Spleen (tissue), 11 donors: ENCODE measurements at regions not wholly inside any gene's neighbourhood (a gene's known extent, or its start where the extent isn't known, plus 50 kb on each side); places are given as distances from the start of the nearest gene placed in this dataset.

ENCODE experiments used
- DNase-seq: peaks from one replicate; pipeline ENCODE4 v3.0.0-alpha.2; 2020
- H3K27ac ChIP-seq, 8 donors: fragments of 200-600 bp; sonication (generic) in 7 of 8; 1 replicate in 4 of 8; 2 replicates in 4 of 8; pipeline versions ENCODE4 v1.5.0 to v1.8.0; 2016 to 2021; ENCODE audit warnings: inconsistent platforms in 4 of 8, mild to moderate bottlenecking in 4 of 8, moderate library complexity in 1 of 8
- H3K27me3 ChIP-seq, 7 donors: fragments of 200-600 bp; sonication (generic) in 6 of 7; replicated peaks in 1 of 7; 1 replicate in 4 of 7; 2 replicates in 3 of 7; pipeline versions ENCODE4 v1.5.0 to v1.8.0; 2016 to 2021; ENCODE audit warnings: inconsistent platforms in 3 of 7, mild to moderate bottlenecking in 1 of 7
- H3K36me3 ChIP-seq, 6 donors: fragments of 200-600 bp; sonication (generic) in 5 of 6; 1 replicate in 4 of 6; 2 replicates in 2 of 6; pipeline versions ENCODE4 v1.5.0 to v1.8.0; 2016 to 2021; ENCODE audit warnings: inconsistent platforms in 2 of 6
- H3K4me1 ChIP-seq, 6 donors: fragments of 200-600 bp; sonication (generic) in 5 of 6; 1 replicate in 3 of 6; 2 replicates in 3 of 6; pipeline versions ENCODE4 v1.5.0 to v1.8.0; 2016 to 2021; ENCODE audit warnings: inconsistent platforms in 3 of 6
- H3K4me3 ChIP-seq, 8 donors: fragments of 200-600 bp; sonication (generic) in 7 of 8; 1 replicate in 4 of 8; 2 replicates in 4 of 8; pipeline versions ENCODE4 v1.5.0 to v1.8.0; 2016 to 2021; ENCODE audit warnings: inconsistent platforms in 4 of 8, mild to moderate bottlenecking in 4 of 8, moderate library complexity in 2 of 8
- H3K9me3 ChIP-seq, 8 donors: fragments of 200-600 bp; sonication (generic) in 7 of 8; 1 replicate in 4 of 8; 2 replicates in 4 of 8; pipeline versions ENCODE4 v1.5.0 to v1.8.0; 2016 to 2021; ENCODE audit warnings: inconsistent platforms in 4 of 8
- POLR2A ChIP-seq, 3 donors: fragments of 450-650 bp; IDR thresholded peaks; one replicate each; pipeline ENCODE4 v1.5.1; 2017; ENCODE audit warnings: antibody characterized with exemption in 3 of 3, mild to moderate bottlenecking in 1 of 3
- POLR2AphosphoS5 ChIP-seq, 3 donors: sonication (generic); formaldehyde crosslinking; IDR thresholded peaks; one replicate each; pipeline ENCODE4 v1.5.1; 2017; ENCODE audit warnings: antibody characterized with exemption in 3 of 3
- WGBS, 5 donors: extraction: QIAGEN DNeasy Blood & Tissue Kit in 3 of 5; methylation state at CpG; one replicate each; pipeline versions ENCODE4 v1.1.5 to v1.1.7; 2013 to 2018; 5-methylcytosine and 5-hydroxymethylcytosine counted together
- intact Hi-C: fragments of 100-400 bp; cut with DNase I; formaldehyde crosslinking; loops from one replicate; pipeline ENCODE4 v1.15.0; 2023; ENCODE audit warnings: low total_unique reads
- TF ChIP-seq, protein P1 (sequence below), 11 experiments: fragments of 200-600 bp in 7 of 11; fragments of 450-650 bp in 4 of 11; sonication (generic) in 4 of 11; IDR thresholded peaks in 8 of 11; conservative IDR thresholded peaks in 3 of 11; 1 replicate in 7 of 11; 2 replicates in 4 of 11; pipeline versions ENCODE4 v1.4.0 to v1.8.0; 2016 to 2021; ENCODE audit warnings: antibody characterized with exemption in 11 of 11, inconsistent platforms in 4 of 11, mild to moderate bottlenecking in 1 of 11
- donor health status: healthy with polysubstance abuse.
- donor health status: DM: no; HTN: no; CAD: no; lungs with moderate emphysema.
- donor health status: DM: no; HTN: no; CAD: no.
- donor health status: Bipolar disorder and iron deficiency.
- donor health status: healthy.
- donor health status: DM: no; HTN: no; CAD: no.
- donor health status: DM: yes; HTN: yes; CAD: no.

- Histone ChIP-seq H3K4me1 (no peaks in the 10 kb centered on the region), H3K36me3 (no peaks in the 10 kb centered on the region), H3K27ac (no peak overlapping the region), H3K9me3 (peaks cover 0 to 9% (median 0%) of the 10 kb centered on the region in 8 donors), H3K27me3 (no peaks in the 10 kb centered on the region), H3K4me3 (no peak overlapping the region)
- intact Hi-C loops, result no loop called here
- DNase-seq, result no peak
- TF ChIP-seq POLR2AphosphoS5 (IDR thresholded peaks at IDR 0.05), result no peak
- TF ChIP-seq, protein P1, sequence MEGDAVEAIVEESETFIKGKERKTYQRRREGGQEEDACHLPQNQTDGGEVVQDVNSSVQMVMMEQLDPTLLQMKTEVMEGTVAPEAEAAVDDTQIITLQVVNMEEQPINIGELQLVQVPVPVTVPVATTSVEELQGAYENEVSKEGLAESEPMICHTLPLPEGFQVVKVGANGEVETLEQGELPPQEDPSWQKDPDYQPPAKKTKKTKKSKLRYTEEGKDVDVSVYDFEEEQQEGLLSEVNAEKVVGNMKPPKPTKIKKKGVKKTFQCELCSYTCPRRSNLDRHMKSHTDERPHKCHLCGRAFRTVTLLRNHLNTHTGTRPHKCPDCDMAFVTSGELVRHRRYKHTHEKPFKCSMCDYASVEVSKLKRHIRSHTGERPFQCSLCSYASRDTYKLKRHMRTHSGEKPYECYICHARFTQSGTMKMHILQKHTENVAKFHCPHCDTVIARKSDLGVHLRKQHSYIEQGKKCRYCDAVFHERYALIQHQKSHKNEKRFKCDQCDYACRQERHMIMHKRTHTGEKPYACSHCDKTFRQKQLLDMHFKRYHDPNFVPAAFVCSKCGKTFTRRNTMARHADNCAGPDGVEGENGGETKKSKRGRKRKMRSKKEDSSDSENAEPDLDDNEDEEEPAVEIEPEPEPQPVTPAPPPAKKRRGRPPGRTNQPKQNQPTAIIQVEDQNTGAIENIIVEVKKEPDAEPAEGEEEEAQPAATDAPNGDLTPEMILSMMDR (IDR thresholded peaks at IDR 0.05 in 8 of 11, conservative IDR thresholded peaks at IDR 0.05 in 3 of 11), result no peak
- 82 to 91% (median 87%) methylated on average over 2 of the region's 2 CpGs for WGBS, 5 donors
Observed at GRCh38 chr14:98835825-98836100, 436.2 kb downstream of the BCL11B start.

DNA sequence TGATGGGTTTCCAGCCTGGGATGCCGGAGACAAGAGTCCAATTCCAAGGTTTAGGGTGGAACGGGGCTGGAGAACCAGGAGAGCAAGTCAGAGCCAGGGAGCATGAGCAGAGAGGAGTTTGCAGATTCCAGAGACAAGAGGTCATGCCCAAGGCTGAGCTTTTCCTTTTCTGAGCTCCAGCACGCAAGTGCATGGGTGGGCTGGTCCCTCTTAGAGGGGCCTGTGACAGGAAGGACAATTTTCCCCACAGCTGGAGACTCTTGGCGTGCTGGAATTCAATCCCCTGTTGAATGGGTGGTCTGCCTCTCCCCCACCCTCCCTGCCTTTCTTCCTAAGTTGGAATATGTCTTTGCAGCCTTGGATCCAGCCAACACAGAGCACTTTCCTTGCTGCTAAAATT, 431.9 kb downstream of the BCL11B start:
- H3K9me3 ChIP-seq, result peaks cover 0 to 9% (median 0%) of the 10 kb centered on the region in 8 donors
- H3K27me3 ChIP-seq, result no peaks in the 10 kb centered on the region
- TF ChIP-seq POLR2A (IDR thresholded peaks at IDR 0.05), result no peak
- TF ChIP-seq, protein P1 (IDR thresholded peaks at IDR 0.05 in 8 of 11, conservative IDR thresholded peaks at IDR 0.05 in 3 of 11), result no peak
- no peak for TF ChIP-seq POLR2AphosphoS5 (IDR thresholded peaks at IDR 0.05)
- no peak for DNase-seq
- H3K4me1 ChIP-seq, result no peaks in the 10 kb centered on the region
- 40 to 69% (median 61%) methylated on average over 4 of the region's 4 CpGs for WGBS, 5 donors
- intact Hi-C loops, result no loop called here
- no peak overlapping the region for H3K27ac ChIP-seq
- no peak overlapping the region for H3K4me3 ChIP-seq
- no peaks in the 10 kb centered on the region for H3K36me3 ChIP-seq

GRCh38 chr14:98840511-98840910, 431.5 kb downstream of the BCL11B start:
- Histone ChIP-seq H3K27me3 (no peaks in the 10 kb centered on the region), H3K4me1 (no peaks in the 10 kb centered on the region), H3K36me3 (no peaks in the 10 kb centered on the region), H3K4me3 (no peak overlapping the region), H3K27ac (no peak overlapping the region), H3K9me3 (peaks cover 0 to 9% (median 0%) of the 10 kb centered on the region in 8 donors)
- WGBS, 5 donors, result 73 to 95% (median 89%) methylated on average over 5 to 6 of the region's 6 CpGs
- no peak for DNase-seq
- TF ChIP-seq, protein P1 (IDR thresholded peaks at IDR 0.05 in 8 of 11, conservative IDR thresholded peaks at IDR 0.05 in 3 of 11), result no peak
- TF ChIP-seq POLR2A (IDR thresholded peaks at IDR 0.05), result no peak
- TF ChIP-seq POLR2AphosphoS5 (IDR thresholded peaks at IDR 0.05), result no peak
- intact Hi-C loops, result no loop called here

DNA sequence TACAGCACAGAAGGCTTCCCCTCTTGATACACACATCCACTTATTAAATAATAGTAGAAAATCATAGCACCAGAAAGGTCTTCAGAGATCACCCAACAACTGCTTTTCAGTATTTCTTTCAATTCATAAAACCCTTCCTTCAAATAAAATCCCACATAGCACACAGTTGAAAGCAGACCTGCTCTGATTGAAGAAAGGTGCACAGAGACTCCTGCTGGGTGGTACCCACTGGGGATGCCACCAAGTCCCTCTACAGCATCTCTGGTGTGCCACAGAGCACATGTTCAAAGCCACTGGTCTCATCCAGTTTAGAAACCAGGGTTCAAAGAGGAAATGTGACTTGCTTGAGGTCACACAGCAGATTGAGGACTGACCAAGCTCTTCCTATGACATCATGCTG, 427.5 kb downstream of the BCL11B start:
- no peak for DNase-seq
- H3K9me3 ChIP-seq, result peaks cover 0 to 3% (median 0%) of the 10 kb centered on the region in 8 donors

More for the DNA sequence above, 427.5 kb downstream of the BCL11B start:
- Histone ChIP-seq H3K4me3 (no peak overlapping the region), H3K36me3 (no peaks in the 10 kb centered on the region), H3K4me1 (no peaks in the 10 kb centered on the region), H3K27ac (no peak overlapping the region), H3K27me3 (no peaks in the 10 kb centered on the region)
- intact Hi-C loops, result no loop called here
- TF ChIP-seq, protein P1 (IDR thresholded peaks at IDR 0.05 in 8 of 11, conservative IDR thresholded peaks at IDR 0.05 in 3 of 11), result no peak
- TF ChIP-seq POLR2AphosphoS5 (IDR thresholded peaks at IDR 0.05), result no peak
- TF ChIP-seq POLR2A (IDR thresholded peaks at IDR 0.05), result no peak
